Posterior cingulate gyrus (tissue), 11 donors: ENCODE measurements at regions not wholly inside any gene's neighbourhood (a gene's known extent, or its start where the extent isn't known, plus 50 kb on each side); places are given as distances from the start of the nearest gene placed in this dataset.

Experiments
- DNase-seq, 10 donors: peaks; one replicate each; pipeline versions ENCODE4 v3.0.0 to v3.0.0-alpha.2; 2020 to 2021; ENCODE audit warnings: mixed read lengths in 3 of 10
- intact Hi-C: fragments of 100-400 bp; cut with DNase I; formaldehyde crosslinking; loops from one replicate; pipeline ENCODE4 v1.15.1; 2023

GRCh38 chr21:25292396-25292795 is 314.9 kb downstream of the MRPL39 start:
- intact Hi-C loops: no loop called here
- no peak for DNase-seq

- intact Hi-C loops: no loop called here
- DNase-seq: no peak
Observed at GRCh38 chr21:25283720-25284119, 323.6 kb downstream of the MRPL39 start.

- intact Hi-C loops: no loop called here
- no peak for DNase-seq
Observed at GRCh38 chr21:25281134-25281533, 326.1 kb downstream of the MRPL39 start.

GRCh38 chr21:25280061-25280460 is 327.2 kb downstream of the MRPL39 start:
- intact Hi-C loops: no loop called here
- no peak for DNase-seq

GRCh38 chr21:25273959-25274358 is 333.3 kb downstream of the MRPL39 start:
- intact Hi-C loops: no loop called here
- DNase-seq: no peak

- intact Hi-C loops: no loop called here
- DNase-seq: no peak
Observed at GRCh38 chr21:25254491-25255174, 352.6 kb downstream of the MRPL39 start.

- DNase-seq: no peak
- intact Hi-C loops: no loop called here
Observed at GRCh38 chr21:25246546-25246945, 360.7 kb downstream of the MRPL39 start.

- intact Hi-C loops: no loop called here
- DNase-seq: no peak
Observed at GRCh38 chr21:25244735-25245134, 362.5 kb downstream of the MRPL39 start.

- DNase-seq: no peak
- intact Hi-C loops: no loop called here
Observed at GRCh38 chr21:25243808-25244207, 363.5 kb downstream of the MRPL39 start.

- no peak for DNase-seq
Observed at GRCh38 chr21:25240974-25241373, 366.3 kb downstream of the MRPL39 start.

GRCh38 chr21:25234857-25235801 is 372.2 kb downstream of the MRPL39 start:
- DNase-seq: no peak
- intact Hi-C loops: no loop called here

More at GRCh38 chr21:25240974-25241373, 366.3 kb downstream of the MRPL39 start:
- intact Hi-C loops: no loop called here

GRCh38 chr21:25220954-25221353 is 386.3 kb downstream of the MRPL39 start:
- intact Hi-C loops: no loop called here
- DNase-seq: no peak

GRCh38 chr21:25220169-25220568 is 387.1 kb downstream of the MRPL39 start:
- intact Hi-C loops: no loop called here

GRCh38 chr21:25215698-25216384 is 391.4 kb downstream of the MRPL39 start:
- no peak for DNase-seq

More at GRCh38 chr21:25220169-25220568, 387.1 kb downstream of the MRPL39 start:
- DNase-seq: no peak

GRCh38 chr21:25214676-25215075 is 392.6 kb downstream of the MRPL39 start:
- DNase-seq: no peak

More at GRCh38 chr21:25215698-25216384, 391.4 kb downstream of the MRPL39 start:
- intact Hi-C loops: no loop called here

GRCh38 chr21:25199944-25200343 is 407.3 kb downstream of the MRPL39 start:
- intact Hi-C loops: no loop called here
- DNase-seq: no peak

More at GRCh38 chr21:25214676-25215075, 392.6 kb downstream of the MRPL39 start:
- intact Hi-C loops: no loop called here

GRCh38 chr21:25191141-25191540 is 416.1 kb downstream of the MRPL39 start:
- intact Hi-C loops: no loop called here

GRCh38 chr21:25189497-25189896 is 417.8 kb downstream of the MRPL39 start:
- intact Hi-C loops: no loop called here
- DNase-seq: no peak

More at GRCh38 chr21:25191141-25191540, 416.1 kb downstream of the MRPL39 start:
- DNase-seq: no peak

GRCh38 chr21:25188677-25189079 is 418.6 kb downstream of the MRPL39 start:
- no peak for DNase-seq
- intact Hi-C loops: no loop called here

GRCh38 chr21:25186273-25186672 is 421.0 kb downstream of the MRPL39 start:
- intact Hi-C loops: no loop called here
- DNase-seq: no peak

GRCh38 chr21:25183577-25183976 is 423.7 kb downstream of the MRPL39 start:
- DNase-seq: no peak
- intact Hi-C loops: no loop called here
